ENCODE measurements at regions not wholly inside any gene's neighbourhood (a gene's known extent, or its start where the extent isn't known, plus 50 kb on each side); places are given as distances from the start of the nearest gene placed in this dataset.

- TF ChIP-seq CTCF (conservative IDR thresholded peaks at IDR 0.05; ENCODE audit: low read depth, low read length) (no peak), EZH2 (IDR thresholded peaks at IDR 0.05; ENCODE audit: low read length, unreplicated experiment) (no peak)
These were observed 351.5 kb downstream of the TYW1 start for GRCh38 chr7:67348171-67348570.
